ENCODE measurements at regions not wholly inside any gene's neighbourhood (a gene's known extent, or its start where the extent isn't known, plus 50 kb on each side); places are given as distances from the start of the nearest gene placed in this dataset.
"Not testable (repeated sequence)": the region's sequence is repeated elsewhere in the genome, so short reads cannot be mapped to it uniquely, and the experiment has no call there.

GRCh38 chr7:52571026-52571425 lies 464.4 kb upstream of the POM121L12 start:
- Histone ChIP-seq H3K27ac (no peak overlapping the region), H3K36me3 (ENCODE audit: low read depth, missing control alignments) (no peaks in the 10 kb centered on the region), H3K4me1 (no peaks in the 10 kb centered on the region), H3K9me3 (no peaks in the 10 kb centered on the region), H3K4me3 (no peak overlapping the region), H3K27me3 (no peaks in the 10 kb centered on the region)
- no peak for TF ChIP-seq CTCF (IDR thresholded peaks at IDR 0.05)
- no peak for TF ChIP-seq POLR2A (IDR thresholded peaks at IDR 0.05)
- intact Hi-C loops (cut with DNase I; ENCODE audit: low total_unique reads) = no loop called here
- no peak for DNase-seq
- WGBS, 2 donors = 43 to 66% methylated on average over 3 of the region's 3 CpGs

GRCh38 chr7:52569151-52569550 lies 466.3 kb upstream of the POM121L12 start:
- H3K27ac ChIP-seq = no peak overlapping the region
- H3K4me1 ChIP-seq = no peaks in the 10 kb centered on the region
- TF ChIP-seq CTCF (IDR thresholded peaks at IDR 0.05) (no peak), POLR2A (IDR thresholded peaks at IDR 0.05) (no peak)
- 58 to 80% methylated on average over 3 of the region's 3 CpGs for WGBS, 2 donors
- no peaks in the 10 kb centered on the region for H3K9me3 ChIP-seq
- no peak overlapping the region for H3K4me3 ChIP-seq
- no peaks in the 10 kb centered on the region for H3K27me3 ChIP-seq
- DNase-seq = no peak
- intact Hi-C loops (cut with DNase I; ENCODE audit: low total_unique reads) = no loop called here
- no peaks in the 10 kb centered on the region for H3K36me3 ChIP-seq (ENCODE audit: low read depth, missing control alignments)

- Histone ChIP-seq H3K36me3 (ENCODE audit: low read depth, missing control alignments) (no peaks in the 10 kb centered on the region), H3K4me3 (no peak overlapping the region), H3K4me1 (no peaks in the 10 kb centered on the region), H3K27me3 (no peaks in the 10 kb centered on the region), H3K27ac (no peak overlapping the region), H3K9me3 (no peaks in the 10 kb centered on the region)
- DNase-seq = no peak
- 72 to 78% methylated on average over 5 of the region's 5 CpGs for WGBS, 2 donors
- TF ChIP-seq CTCF (IDR thresholded peaks at IDR 0.05) (no peak), POLR2A (IDR thresholded peaks at IDR 0.05) (no peak)
- intact Hi-C loops (cut with DNase I; ENCODE audit: low total_unique reads) = no loop called here
Measured at GRCh38 chr7:52565974-52566373, 469.5 kb upstream of the POM121L12 start.

GRCh38 chr7:52555805-52556204 lies 479.6 kb upstream of the POM121L12 start:
- intact Hi-C loops (cut with DNase I; ENCODE audit: low total_unique reads) = no loop called here
- H3K4me1 ChIP-seq = no peaks in the 10 kb centered on the region
- H3K27me3 ChIP-seq = no peaks in the 10 kb centered on the region
- H3K4me3 ChIP-seq = no peak overlapping the region
- H3K9me3 ChIP-seq = no peaks in the 10 kb centered on the region
- no peak for DNase-seq
- no peaks in the 10 kb centered on the region for H3K36me3 ChIP-seq (ENCODE audit: low read depth, missing control alignments)
- 83 to 86% methylated on average over 4 of the region's 4 CpGs for WGBS, 2 donors
- H3K27ac ChIP-seq = no peak overlapping the region
- no peak for TF ChIP-seq CTCF (IDR thresholded peaks at IDR 0.05)
- TF ChIP-seq POLR2A (IDR thresholded peaks at IDR 0.05) = no peak

GRCh38 chr7:52547308-52547910 lies 488.0 kb upstream of the POM121L12 start:
- no peaks in the 10 kb centered on the region for H3K9me3 ChIP-seq
- intact Hi-C loops (cut with DNase I; ENCODE audit: low total_unique reads) = no loop called here
- no peaks in the 10 kb centered on the region for H3K27me3 ChIP-seq
- no peak for DNase-seq
- H3K4me3 ChIP-seq = no peak overlapping the region
- TF ChIP-seq POLR2A (IDR thresholded peaks at IDR 0.05) = no peak
- TF ChIP-seq CTCF (IDR thresholded peaks at IDR 0.05) = no peak
- H3K36me3 ChIP-seq (ENCODE audit: low read depth, missing control alignments) = no peaks in the 10 kb centered on the region
- 84 to 88% methylated on average over 8 of the region's 8 CpGs for WGBS, 2 donors
- H3K4me1 ChIP-seq = no peaks in the 10 kb centered on the region
- no peak overlapping the region for H3K27ac ChIP-seq

GRCh38 chr7:52541198-52541765 lies 494.2 kb upstream of the POM121L12 start:
- H3K9me3 ChIP-seq; DNase-seq; intact Hi-C loops (cut with DNase I; ENCODE audit: low total_unique reads); H3K4me1 ChIP-seq; H3K27ac ChIP-seq; H3K4me3 ChIP-seq; H3K27me3 ChIP-seq; H3K36me3 ChIP-seq (ENCODE audit: low read depth, missing control alignments): not testable (repeated sequence)
- WGBS, 2 donors = 70 to 81% methylated on average over 5 of the region's 5 CpGs

All from testis (tissue), 2 donors.